GM19239 (cell line): ENCODE measurements at regions not wholly inside any gene's neighbourhood (a gene's known extent, or its start where the extent isn't known, plus 50 kb on each side); places are given as distances from the start of the nearest gene placed in this dataset.

ENCODE experiments used
- DNase-seq: peaks from one replicate; pipeline ENCODE4 v3.0.0; 2011; ENCODE audit warnings: low spot score; ENCODE audit not compliant: insufficient read length
- FAIRE-seq: peaks from 2 replicates; lab custom pipeline; 2011; peaks lifted over from hg19 to GRCh38; lab: Jason Lieb, UNC

- no peak for DNase-seq
- FAIRE-seq: no peak
These were observed 566.5 kb upstream of the ZNF462 start for GRCh38 chr9:106296426-106296825.

GRCh38 chr9:106298997-106299396 lies 564.0 kb upstream of the ZNF462 start:
- no peak for FAIRE-seq
- DNase-seq: no peak

- FAIRE-seq: no peak
- no peak for DNase-seq
These were observed 558.5 kb upstream of the ZNF462 start for GRCh38 chr9:106304401-106304920.

- FAIRE-seq: no peak
These were observed 557.4 kb upstream of the ZNF462 start for GRCh38 chr9:106305428-106306133.

GRCh38 chr9:106307670-106308069 lies 555.3 kb upstream of the ZNF462 start:
- FAIRE-seq (no peak), DNase-seq (no peak)

More at GRCh38 chr9:106305428-106306133, 557.4 kb upstream of the ZNF462 start:
- no peak for DNase-seq

GRCh38 chr9:106309925-106310324 lies 553.0 kb upstream of the ZNF462 start:
- FAIRE-seq (no peak), DNase-seq (no peak)

GRCh38 chr9:106310782-106311181 lies 552.2 kb upstream of the ZNF462 start:
- FAIRE-seq (no peak), DNase-seq (no peak)

GRCh38 chr9:106312906-106313305 lies 550.1 kb upstream of the ZNF462 start:
- DNase-seq (no peak), FAIRE-seq (no peak)

GRCh38 chr9:106314476-106314875 lies 548.5 kb upstream of the ZNF462 start:
- no peak for DNase-seq
- no peak for FAIRE-seq

- FAIRE-seq (no peak), DNase-seq (no peak)
These were observed 541.4 kb upstream of the ZNF462 start for GRCh38 chr9:106321394-106322180.

GRCh38 chr9:106322706-106323245 lies 540.2 kb upstream of the ZNF462 start:
- FAIRE-seq (no peak), DNase-seq (no peak)

- DNase-seq (no peak), FAIRE-seq (no peak)
These were observed 538.8 kb upstream of the ZNF462 start for GRCh38 chr9:106324053-106324585.

- DNase-seq: no peak
- no peak for FAIRE-seq
These were observed 538.2 kb upstream of the ZNF462 start for GRCh38 chr9:106324591-106325280.

- DNase-seq (no peak), FAIRE-seq (no peak)
These were observed 536.5 kb upstream of the ZNF462 start for GRCh38 chr9:106326493-106326892.

- DNase-seq (no peak), FAIRE-seq (no peak)
These were observed 529.5 kb upstream of the ZNF462 start for GRCh38 chr9:106333481-106333880.

- no peak for DNase-seq
- no peak for FAIRE-seq
These were observed 528.9 kb upstream of the ZNF462 start for GRCh38 chr9:106334081-106334480.

GRCh38 chr9:106339882-106340281 lies 523.1 kb upstream of the ZNF462 start:
- FAIRE-seq: no peak

GRCh38 chr9:106350777-106351176 lies 512.2 kb upstream of the ZNF462 start:
- no peak for DNase-seq

More at GRCh38 chr9:106339882-106340281, 523.1 kb upstream of the ZNF462 start:
- no peak for DNase-seq

GRCh38 chr9:106356924-106357323 lies 506.0 kb upstream of the ZNF462 start:
- DNase-seq (no peak), FAIRE-seq (no peak)

More at GRCh38 chr9:106350777-106351176, 512.2 kb upstream of the ZNF462 start:
- FAIRE-seq: no peak

GRCh38 chr9:106358331-106358730 lies 504.6 kb upstream of the ZNF462 start:
- no peak for DNase-seq
- no peak for FAIRE-seq
